GM23338 (cell line): ENCODE measurements at regions not wholly inside any gene's neighbourhood (a gene's known extent, or its start where the extent isn't known, plus 50 kb on each side); places are given as distances from the start of the nearest gene placed in this dataset.
A peak's percentile ranks its signal among the peaks of the same experiment; 100 is the strongest.

Experiments used
- ATAC-seq: fragments of 200-7000 bp; cut with Tn5 transposase; 3 replicates; pipeline ENCODE4 v1.9.1; 2020
- DNase-seq: peaks from one replicate; pipeline ENCODE4 v3.0.0-alpha.2; 2015; ENCODE audit warnings: low spot score
- H2AFZ ChIP-seq: fragments of 200-600 bp; sonication (generic); 2 replicates; pipeline ENCODE4 v1.8.0; 2016; ENCODE audit warnings: antibody characterized with exemption, mild to moderate bottlenecking, moderate library complexity
- H3F3A ChIP-seq: fragments of 200-600 bp; sonication (generic); replicated peaks from 2 replicates; pipeline ENCODE4 v1.8.0; 2017; ENCODE audit warnings: antibody characterized with exemption, mixed run types, low read depth
- H3K27ac ChIP-seq: fragments of 200-600 bp; sonication (generic); 2 replicates; pipeline ENCODE4 v1.6.1; 2016; ENCODE audit warnings: low read depth
- H3K27me3 ChIP-seq: fragments of 200-600 bp; sonication (generic); 2 replicates; pipeline ENCODE4 v1.8.0; 2016; ENCODE audit warnings: mild to moderate bottlenecking, mixed run types, moderate library complexity; ENCODE audit not compliant: insufficient read depth
- H3K36me3 ChIP-seq: fragments of 200-600 bp; sonication (generic); 2 replicates; pipeline ENCODE4 v1.8.0; 2016; ENCODE audit warnings: mild to moderate bottlenecking; ENCODE audit not compliant: insufficient read depth
- H3K4me1 ChIP-seq: fragments of 200-600 bp; sonication (generic); 2 replicates; pipeline ENCODE4 v1.8.0; 2016; ENCODE audit warnings: mild to moderate bottlenecking, moderate library complexity; ENCODE audit not compliant: insufficient read depth
- H3K4me2 ChIP-seq: fragments of 200-600 bp; sonication (generic); 2 replicates; pipeline ENCODE4 v1.7.1; 2017; ENCODE audit warnings: mixed run types
- H3K4me3 ChIP-seq: fragments of 200-600 bp; sonication (generic); 2 replicates; pipeline ENCODE4 v1.6.1; 2016; ENCODE audit warnings: mixed run types
- H3K79me2 ChIP-seq: fragments of 200-600 bp; sonication (generic); replicated peaks from 2 replicates; pipeline ENCODE4 v1.8.0; 2017; ENCODE audit warnings: mild to moderate bottlenecking; ENCODE audit not compliant: insufficient read depth
- H3K9me2 ChIP-seq: fragments of 200-600 bp; sonication (generic); 2 replicates; pipeline ENCODE4 v1.8.0; 2017; ENCODE audit not compliant: insufficient read depth
- H4K20me1 ChIP-seq: fragments of 200-600 bp; sonication (generic); replicated peaks from 2 replicates; pipeline ENCODE4 v1.8.0; 2017; ENCODE audit warnings: mild to moderate bottlenecking; ENCODE audit not compliant: insufficient read depth
- H3K27ac Mint-ChIP-seq: 2 replicates; pipeline ENCODE4 v1.8.0; 2020; ENCODE audit warnings: inconsistent platforms, mild to moderate bottlenecking, moderate library complexity, mixed read lengths
- H3K27me3 Mint-ChIP-seq: 3 replicates; pipeline ENCODE4 v1.8.0; 2022; ENCODE audit warnings: low read depth, mild to moderate bottlenecking, moderate library complexity, mixed read lengths, inconsistent platforms; ENCODE audit not compliant: insufficient read depth, poor library complexity
- H3K36me3 Mint-ChIP-seq: 3 replicates; pipeline ENCODE4 v1.8.0; 2021; ENCODE audit warnings: low read depth, mild to moderate bottlenecking, inconsistent platforms, moderate library complexity, mixed read lengths
- H3K4me1 Mint-ChIP-seq: 3 replicates; pipeline ENCODE4 v1.8.0; 2020; ENCODE audit warnings: mild to moderate bottlenecking, inconsistent platforms, mixed read lengths
- H3K4me3 Mint-ChIP-seq: 3 replicates; pipeline ENCODE4 v1.8.0; 2021; ENCODE audit warnings: moderate library complexity, mild to moderate bottlenecking, inconsistent platforms, mixed read lengths
- H3K9me3 Mint-ChIP-seq: 3 replicates; pipeline ENCODE4 v1.8.0; 2020; ENCODE audit warnings: moderate library complexity, mild to moderate bottlenecking, inconsistent platforms, mixed read lengths
- CREB1 ChIP-seq: fragments of 250-450 bp; sonication (Bioruptor Pico); IDR thresholded peaks from 2 replicates; pipeline ENCODE4 v1.5.0; 2020; ENCODE audit warnings: low read depth, mild to moderate bottlenecking, moderate library complexity
- ETS1 ChIP-seq: IDR thresholded peaks from 2 replicates; pipeline ENCODE4 v1.6.1; 2016; ENCODE audit warnings: antibody characterized with exemption
- EZH2 ChIP-seq: fragments of 200-600 bp; sonication (generic); IDR thresholded peaks from one replicate; pipeline ENCODE4 v1.8.0; 2017; ENCODE audit warnings: antibody characterized with exemption, mild to moderate bottlenecking, low read depth; ENCODE audit not compliant: unreplicated experiment
- EZH2phosphoT487 ChIP-seq: fragments of 200-600 bp; sonication (generic); IDR thresholded peaks from one replicate; pipeline ENCODE4 v1.8.1; 2018; ENCODE audit warnings: antibody characterized with exemption; ENCODE audit not compliant: unreplicated experiment
- JUNB ChIP-seq: IDR thresholded peaks from one replicate; pipeline ENCODE4 v1.6.1; 2016; ENCODE audit warnings: antibody characterized with exemption; ENCODE audit not compliant: unreplicated experiment
- NANOG ChIP-seq: IDR thresholded peaks from 2 replicates; pipeline ENCODE4 v1.6.1; 2016; ENCODE audit warnings: antibody characterized with exemption, borderline replicate concordance
- POLR2AphosphoS5 ChIP-seq: IDR thresholded peaks from 2 replicates; pipeline ENCODE4 v1.6.1; 2016; ENCODE audit warnings: antibody characterized with exemption, low read depth
- STAT1 ChIP-seq: IDR thresholded peaks from one replicate; pipeline ENCODE4 v1.6.1; 2016; ENCODE audit warnings: antibody characterized with exemption; ENCODE audit not compliant: unreplicated experiment
- ZNF114 ChIP-seq: fragments of 250-450 bp; sonication (Bioruptor Pico); IDR thresholded peaks from 2 replicates; pipeline ENCODE4 v1.5.0; 2020; ENCODE audit warnings: mild to moderate bottlenecking, moderate library complexity
- ZNF331 ChIP-seq: fragments of 250-450 bp; sonication (Bioruptor Pico); IDR thresholded peaks from 2 replicates; pipeline ENCODE4 v1.5.0; 2020; ENCODE audit warnings: low read depth, mild to moderate bottlenecking, moderate library complexity
- TF ChIP-seq, protein P1 (sequence below): fragments of 250-450 bp; sonication (Bioruptor Pico); IDR thresholded peaks from 2 replicates; pipeline ENCODE4 v1.5.0; 2020; ENCODE audit warnings: mild to moderate bottlenecking, moderate library complexity
- TF ChIP-seq, protein P2 (sequence below), 2 experiments: fragments of 200-600 bp in 1 of 2; sonication (generic) in 1 of 2; conservative IDR thresholded peaks; 2 replicates each; pipeline versions ENCODE4 v1.5.1 to v1.6.1; 2016 to 2017; ENCODE audit warnings: antibody characterized with exemption in 2 of 2, low read depth in 2 of 2, mild to moderate bottlenecking in 2 of 2, moderate library complexity in 1 of 2
- TF ChIP-seq, protein P3 (sequence below): IDR thresholded peaks from one replicate; pipeline ENCODE4 v1.6.1; 2018; ENCODE audit warnings: antibody characterized with exemption; ENCODE audit not compliant: unreplicated experiment

GRCh38 chr4:86483773-86484172 lies 110.3 kb upstream of the PTPN13 start:
- Histone ChIP-seq H3K27ac (peak overlapping the region; percentile 65), H3K4me2 (peak overlapping the region; percentile 36; the same call in 1 of the 2 replicates), H3F3A (no peaks in the 10 kb centered on the region), H4K20me1 (no peaks in the 10 kb centered on the region), H3K9me2 (0 out of 2 replicates have a peak, but pooled peaks cover 1% of the 10 kb centered on the region), H3K4me1 (peaks cover 39% of the 10 kb centered on the region), H3K4me3 (no peak overlapping the region), H2AFZ (no peak overlapping the region), H3K79me2 (no peaks in the 10 kb centered on the region), H3K27me3 (no peaks in the 10 kb centered on the region), H3K36me3 (no peaks in the 10 kb centered on the region)
- Mint-ChIP-seq H3K36me3 (peaks cover 26% of the 10 kb centered on the region), H3K27ac (peak overlapping the region; percentile 81), H3K4me1 (peaks cover 30% of the 10 kb centered on the region; the same call in 2 of the 3 replicates), H3K27me3 (peaks cover 4% of the 10 kb centered on the region), H3K4me3 (no peak overlapping the region), H3K9me3 (peaks cover 13% of the 10 kb centered on the region; the same call in 2 of the 3 replicates)
- DNase-seq (peak; percentile 27), ATAC-seq (no peak)
- TF ChIP-seq ZNF114 (no peak), NANOG (no peak), EZH2 (no peak), STAT1 (no peak), CREB1 (CRISPR knock-in tag) (no peak), JUNB (no peak), POLR2AphosphoS5 (no peak), EZH2phosphoT487 (no peak), ETS1 (no peak), ZNF331 (CRISPR knock-in tag) (no peak)
- TF ChIP-seq, protein P1, sequence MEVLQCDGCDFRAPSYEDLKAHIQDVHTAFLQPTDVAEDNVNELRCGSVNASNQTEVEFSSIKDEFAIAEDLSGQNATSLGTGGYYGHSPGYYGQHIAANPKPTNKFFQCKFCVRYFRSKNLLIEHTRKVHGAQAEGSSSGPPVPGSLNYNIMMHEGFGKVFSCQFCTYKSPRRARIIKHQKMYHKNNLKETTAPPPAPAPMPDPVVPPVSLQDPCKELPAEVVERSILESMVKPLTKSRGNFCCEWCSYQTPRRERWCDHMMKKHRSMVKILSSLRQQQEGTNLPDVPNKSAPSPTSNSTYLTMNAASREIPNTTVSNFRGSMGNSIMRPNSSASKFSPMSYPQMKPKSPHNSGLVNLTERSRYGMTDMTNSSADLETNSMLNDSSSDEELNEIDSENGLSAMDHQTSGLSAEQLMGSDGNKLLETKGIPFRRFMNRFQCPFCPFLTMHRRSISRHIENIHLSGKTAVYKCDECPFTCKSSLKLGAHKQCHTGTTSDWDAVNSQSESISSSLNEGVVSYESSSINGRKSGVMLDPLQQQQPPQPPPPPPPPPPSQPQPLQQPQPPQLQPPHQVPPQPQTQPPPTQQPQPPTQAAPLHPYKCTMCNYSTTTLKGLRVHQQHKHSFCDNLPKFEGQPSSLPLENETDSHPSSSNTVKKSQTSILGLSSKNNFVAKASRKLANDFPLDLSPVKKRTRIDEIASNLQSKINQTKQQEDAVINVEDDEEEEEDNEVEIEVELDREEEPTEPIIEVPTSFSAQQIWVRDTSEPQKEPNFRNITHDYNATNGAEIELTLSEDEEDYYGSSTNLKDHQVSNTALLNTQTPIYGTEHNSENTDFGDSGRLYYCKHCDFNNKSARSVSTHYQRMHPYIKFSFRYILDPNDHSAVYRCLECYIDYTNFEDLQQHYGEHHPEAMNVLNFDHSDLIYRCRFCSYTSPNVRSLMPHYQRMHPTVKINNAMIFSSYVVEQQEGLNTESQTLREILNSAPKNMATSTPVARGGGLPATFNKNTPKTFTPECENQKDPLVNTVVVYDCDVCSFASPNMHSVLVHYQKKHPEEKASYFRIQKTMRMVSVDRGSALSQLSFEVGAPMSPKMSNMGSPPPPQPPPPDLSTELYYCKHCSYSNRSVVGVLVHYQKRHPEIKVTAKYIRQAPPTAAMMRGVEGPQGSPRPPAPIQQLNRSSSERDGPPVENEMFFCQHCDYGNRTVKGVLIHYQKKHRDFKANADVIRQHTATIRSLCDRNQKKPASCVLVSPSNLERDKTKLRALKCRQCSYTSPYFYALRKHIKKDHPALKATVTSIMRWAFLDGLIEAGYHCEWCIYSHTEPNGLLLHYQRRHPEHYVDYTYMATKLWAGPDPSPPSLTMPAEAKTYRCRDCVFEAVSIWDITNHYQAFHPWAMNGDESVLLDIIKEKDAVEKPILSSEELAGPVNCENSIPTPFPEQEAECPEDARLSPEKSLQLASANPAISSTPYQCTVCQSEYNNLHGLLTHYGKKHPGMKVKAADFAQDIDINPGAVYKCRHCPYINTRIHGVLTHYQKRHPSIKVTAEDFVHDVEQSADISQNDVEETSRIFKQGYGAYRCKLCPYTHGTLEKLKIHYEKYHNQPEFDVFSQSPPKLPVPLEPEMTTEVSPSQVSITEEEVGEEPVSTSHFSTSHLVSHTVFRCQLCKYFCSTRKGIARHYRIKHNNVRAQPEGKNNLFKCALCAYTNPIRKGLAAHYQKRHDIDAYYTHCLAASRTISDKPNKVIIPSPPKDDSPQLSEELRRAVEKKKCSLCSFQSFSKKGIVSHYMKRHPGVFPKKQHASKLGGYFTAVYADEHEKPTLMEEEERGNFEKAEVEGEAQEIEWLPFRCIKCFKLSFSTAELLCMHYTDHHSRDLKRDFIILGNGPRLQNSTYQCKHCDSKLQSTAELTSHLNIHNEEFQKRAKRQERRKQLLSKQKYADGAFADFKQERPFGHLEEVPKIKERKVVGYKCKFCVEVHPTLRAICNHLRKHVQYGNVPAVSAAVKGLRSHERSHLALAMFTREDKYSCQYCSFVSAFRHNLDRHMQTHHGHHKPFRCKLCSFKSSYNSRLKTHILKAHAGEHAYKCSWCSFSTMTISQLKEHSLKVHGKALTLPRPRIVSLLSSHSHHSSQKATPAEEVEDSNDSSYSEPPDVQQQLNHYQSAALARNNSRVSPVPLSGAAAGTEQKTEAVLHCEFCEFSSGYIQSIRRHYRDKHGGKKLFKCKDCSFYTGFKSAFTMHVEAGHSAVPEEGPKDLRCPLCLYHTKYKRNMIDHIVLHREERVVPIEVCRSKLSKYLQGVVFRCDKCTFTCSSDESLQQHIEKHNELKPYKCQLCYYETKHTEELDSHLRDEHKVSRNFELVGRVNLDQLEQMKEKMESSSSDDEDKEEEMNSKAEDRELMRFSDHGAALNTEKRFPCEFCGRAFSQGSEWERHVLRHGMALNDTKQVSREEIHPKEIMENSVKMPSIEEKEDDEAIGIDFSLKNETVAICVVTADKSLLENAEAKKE (CRISPR knock-in tag): no peak
- TF ChIP-seq, protein P2, sequence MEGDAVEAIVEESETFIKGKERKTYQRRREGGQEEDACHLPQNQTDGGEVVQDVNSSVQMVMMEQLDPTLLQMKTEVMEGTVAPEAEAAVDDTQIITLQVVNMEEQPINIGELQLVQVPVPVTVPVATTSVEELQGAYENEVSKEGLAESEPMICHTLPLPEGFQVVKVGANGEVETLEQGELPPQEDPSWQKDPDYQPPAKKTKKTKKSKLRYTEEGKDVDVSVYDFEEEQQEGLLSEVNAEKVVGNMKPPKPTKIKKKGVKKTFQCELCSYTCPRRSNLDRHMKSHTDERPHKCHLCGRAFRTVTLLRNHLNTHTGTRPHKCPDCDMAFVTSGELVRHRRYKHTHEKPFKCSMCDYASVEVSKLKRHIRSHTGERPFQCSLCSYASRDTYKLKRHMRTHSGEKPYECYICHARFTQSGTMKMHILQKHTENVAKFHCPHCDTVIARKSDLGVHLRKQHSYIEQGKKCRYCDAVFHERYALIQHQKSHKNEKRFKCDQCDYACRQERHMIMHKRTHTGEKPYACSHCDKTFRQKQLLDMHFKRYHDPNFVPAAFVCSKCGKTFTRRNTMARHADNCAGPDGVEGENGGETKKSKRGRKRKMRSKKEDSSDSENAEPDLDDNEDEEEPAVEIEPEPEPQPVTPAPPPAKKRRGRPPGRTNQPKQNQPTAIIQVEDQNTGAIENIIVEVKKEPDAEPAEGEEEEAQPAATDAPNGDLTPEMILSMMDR (conservative IDR thresholded peaks at IDR 0.05; ENCODE audit: low read depth in 2 of 2): no peak
- TF ChIP-seq, protein P3, sequence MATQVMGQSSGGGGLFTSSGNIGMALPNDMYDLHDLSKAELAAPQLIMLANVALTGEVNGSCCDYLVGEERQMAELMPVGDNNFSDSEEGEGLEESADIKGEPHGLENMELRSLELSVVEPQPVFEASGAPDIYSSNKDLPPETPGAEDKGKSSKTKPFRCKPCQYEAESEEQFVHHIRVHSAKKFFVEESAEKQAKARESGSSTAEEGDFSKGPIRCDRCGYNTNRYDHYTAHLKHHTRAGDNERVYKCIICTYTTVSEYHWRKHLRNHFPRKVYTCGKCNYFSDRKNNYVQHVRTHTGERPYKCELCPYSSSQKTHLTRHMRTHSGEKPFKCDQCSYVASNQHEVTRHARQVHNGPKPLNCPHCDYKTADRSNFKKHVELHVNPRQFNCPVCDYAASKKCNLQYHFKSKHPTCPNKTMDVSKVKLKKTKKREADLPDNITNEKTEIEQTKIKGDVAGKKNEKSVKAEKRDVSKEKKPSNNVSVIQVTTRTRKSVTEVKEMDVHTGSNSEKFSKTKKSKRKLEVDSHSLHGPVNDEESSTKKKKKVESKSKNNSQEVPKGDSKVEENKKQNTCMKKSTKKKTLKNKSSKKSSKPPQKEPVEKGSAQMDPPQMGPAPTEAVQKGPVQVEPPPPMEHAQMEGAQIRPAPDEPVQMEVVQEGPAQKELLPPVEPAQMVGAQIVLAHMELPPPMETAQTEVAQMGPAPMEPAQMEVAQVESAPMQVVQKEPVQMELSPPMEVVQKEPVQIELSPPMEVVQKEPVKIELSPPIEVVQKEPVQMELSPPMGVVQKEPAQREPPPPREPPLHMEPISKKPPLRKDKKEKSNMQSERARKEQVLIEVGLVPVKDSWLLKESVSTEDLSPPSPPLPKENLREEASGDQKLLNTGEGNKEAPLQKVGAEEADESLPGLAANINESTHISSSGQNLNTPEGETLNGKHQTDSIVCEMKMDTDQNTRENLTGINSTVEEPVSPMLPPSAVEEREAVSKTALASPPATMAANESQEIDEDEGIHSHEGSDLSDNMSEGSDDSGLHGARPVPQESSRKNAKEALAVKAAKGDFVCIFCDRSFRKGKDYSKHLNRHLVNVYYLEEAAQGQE: no peak
